GM23248 (cell line): ENCODE measurements at regions not wholly inside any gene's neighbourhood (a gene's known extent, or its start where the extent isn't known, plus 50 kb on each side); places are given as distances from the start of the nearest gene placed in this dataset.

Experiments
- EZH2 ChIP-seq: fragments of 200-600 bp; sonication (generic); IDR thresholded peaks from 2 replicates; pipeline ENCODE4 v1.6.1; 2018; ENCODE audit warnings: antibody characterized with exemption, mild to moderate bottlenecking; ENCODE audit not compliant: insufficient read depth, poor library complexity, severe bottlenecking
- EZH2phosphoT487 ChIP-seq: fragments of 200-600 bp; sonication (generic); IDR thresholded peaks from 2 replicates; pipeline ENCODE4 v1.6.1; 2018; ENCODE audit warnings: antibody characterized with exemption, moderate library complexity, mild to moderate bottlenecking, low read depth; ENCODE audit not compliant: insufficient read depth

GRCh38 chr12:29035112-29035511 is 114.0 kb upstream of the FAR2 start:
- TF ChIP-seq EZH2 (no peak), EZH2phosphoT487 (no peak)
